ENCODE measurements at regions not wholly inside any gene's neighbourhood (a gene's known extent, or its start where the extent isn't known, plus 50 kb on each side); places are given as distances from the start of the nearest gene placed in this dataset.
A peak's percentile ranks its signal among the peaks of the same experiment; 100 is the strongest.

GRCh38 chr21:35332841-35333426, 283.8 kb upstream of the RUNX1 start:
- DNase-seq: no peak

- DNase-seq: no peak
Observed at GRCh38 chr21:35329940-35330660, 281.0 kb upstream of the RUNX1 start.

- no peak for DNase-seq
Observed at GRCh38 chr21:35328856-35329455, 279.9 kb upstream of the RUNX1 start.

- DNase-seq: no peak
Observed at GRCh38 chr21:35326677-35327076, 277.6 kb upstream of the RUNX1 start.

GRCh38 chr21:35325953-35326352, 276.9 kb upstream of the RUNX1 start:
- DNase-seq: no peak

- DNase-seq: no peak
Observed at GRCh38 chr21:35324372-35325220, 275.5 kb upstream of the RUNX1 start.

GRCh38 chr21:35323947-35324346, 274.8 kb upstream of the RUNX1 start:
- no peak for DNase-seq

- no peak for DNase-seq
Observed at GRCh38 chr21:35321322-35322200, 272.5 kb upstream of the RUNX1 start.

GRCh38 chr21:35319684-35320283, 270.7 kb upstream of the RUNX1 start:
- no peak for DNase-seq

GRCh38 chr21:35316933-35317332, 267.8 kb upstream of the RUNX1 start:
- no peak for DNase-seq

GRCh38 chr21:35316456-35316855, 267.4 kb upstream of the RUNX1 start:
- DNase-seq: no peak

- DNase-seq: no peak
Observed at GRCh38 chr21:35314857-35315582, 265.9 kb upstream of the RUNX1 start.

GRCh38 chr21:35311985-35312384, 262.9 kb upstream of the RUNX1 start:
- DNase-seq: no peak

- DNase-seq: no peak
Observed at GRCh38 chr21:35309316-35309715, 260.2 kb upstream of the RUNX1 start.

- no peak for DNase-seq
Observed at GRCh38 chr21:35303085-35303484, 254.0 kb upstream of the RUNX1 start.

- peak; percentile 51 to 74 (median 56) for DNase-seq
Observed at GRCh38 chr21:35298757-35299156, 249.7 kb upstream of the RUNX1 start.

- DNase-seq: no peak
Observed at GRCh38 chr21:35297665-35298064, 248.6 kb upstream of the RUNX1 start.

- DNase-seq: no peak
Observed at GRCh38 chr21:35294231-35294898, 245.3 kb upstream of the RUNX1 start.

GRCh38 chr21:35291973-35292627, 243.0 kb upstream of the RUNX1 start:
- peak in 2 of 4 experiments; percentile 34 to 40 for DNase-seq

- DNase-seq: no peak
Observed at GRCh38 chr21:35291034-35291433, 241.9 kb upstream of the RUNX1 start.
